ENCODE measurements at regions not wholly inside any gene's neighbourhood (a gene's known extent, or its start where the extent isn't known, plus 50 kb on each side); places are given as distances from the start of the nearest gene placed in this dataset.

GRCh38 chr12:84599539-84599938 is 313.1 kb downstream of the SLC6A15 start:
- H3K9me3 ChIP-seq (ENCODE audit: control insufficient read depth, insufficient read depth, low read length), result no peaks in the 10 kb centered on the region
- CTCF ChIA-PET, result no interaction called here
- H3K27me3 ChIP-seq (ENCODE audit: control insufficient read depth, insufficient read depth, low read length), result no peaks in the 10 kb centered on the region
- no peak for TF ChIP-seq CTCF (IDR thresholded peaks at IDR 0.05; ENCODE audit: low read depth, low read length)
- no peak overlapping the region for H3K4me3 ChIP-seq (ENCODE audit: low read depth, low read length)
- no peak for DNase-seq (ENCODE audit: low read depth, low spot score)
- H3K27ac ChIP-seq (ENCODE audit: low read depth, low read length), result no peak overlapping the region
- POLR2A ChIA-PET, result no interaction called here

DNA sequence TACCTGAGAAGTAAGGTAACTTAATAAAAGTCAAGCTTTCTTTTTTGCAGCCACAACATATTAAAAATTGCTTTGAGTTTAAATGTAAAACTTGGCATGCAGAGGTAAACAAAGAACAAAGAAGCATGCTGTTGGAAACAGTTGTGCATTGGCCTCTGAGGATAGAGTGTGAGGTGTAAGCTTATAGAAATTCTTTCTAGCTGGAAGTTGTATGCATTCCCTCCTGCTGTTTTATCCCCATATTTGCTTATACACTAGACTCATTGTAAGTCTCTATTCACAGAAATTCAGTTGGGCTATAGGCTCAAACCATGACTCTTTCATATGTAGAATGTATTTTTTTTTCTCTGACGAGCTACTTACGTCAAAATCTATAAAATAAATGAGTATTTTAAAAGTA is 316.3 kb downstream of the SLC6A15 start:
- TF ChIP-seq CTCF (IDR thresholded peaks at IDR 0.05; ENCODE audit: low read depth, low read length), result no peak
- H3K4me3 ChIP-seq (ENCODE audit: low read depth, low read length), result no peak overlapping the region
- no peak for DNase-seq (ENCODE audit: low read depth, low spot score)
- no peaks in the 10 kb centered on the region for H3K27me3 ChIP-seq (ENCODE audit: control insufficient read depth, insufficient read depth, low read length)
- H3K9me3 ChIP-seq (ENCODE audit: control insufficient read depth, insufficient read depth, low read length), result no peaks in the 10 kb centered on the region
- ChIA-PET POLR2A (no interaction called here), CTCF (no interaction called here)
- H3K27ac ChIP-seq (ENCODE audit: low read depth, low read length), result no peak overlapping the region

DNA sequence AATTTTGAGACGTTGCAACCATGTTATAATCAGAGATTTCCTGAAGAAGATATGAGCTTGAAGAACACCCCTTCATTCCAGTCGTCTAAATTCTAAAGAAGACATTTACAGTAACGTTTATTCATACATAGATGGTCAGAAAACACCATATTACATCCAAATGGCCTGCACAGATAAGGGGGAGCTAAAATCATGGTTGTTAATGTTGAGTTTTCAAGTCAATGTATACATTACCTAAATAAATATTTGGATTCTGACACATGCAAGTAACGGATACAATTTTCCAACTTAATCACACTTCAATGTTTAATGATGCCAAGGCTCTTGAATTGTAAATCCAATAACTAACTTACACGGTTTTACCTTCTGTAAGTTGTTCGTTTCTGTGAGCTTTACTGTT is 318.4 kb downstream of the SLC6A15 start:
- DNase-seq (ENCODE audit: low read depth, low spot score), result no peak
- Histone ChIP-seq H3K9me3 (ENCODE audit: control insufficient read depth, insufficient read depth, low read length) (no peaks in the 10 kb centered on the region), H3K27ac (ENCODE audit: low read depth, low read length) (no peak overlapping the region), H3K27me3 (ENCODE audit: control insufficient read depth, insufficient read depth, low read length) (peaks cover 2% of the 10 kb centered on the region), H3K4me3 (ENCODE audit: low read depth, low read length) (no peak overlapping the region)
- ChIA-PET POLR2A (no interaction called here), CTCF (no interaction called here)
- TF ChIP-seq CTCF (IDR thresholded peaks at IDR 0.05; ENCODE audit: low read depth, low read length), result no peak

- Histone ChIP-seq H3K4me3 (ENCODE audit: low read depth, low read length) (no peak overlapping the region), H3K27me3 (ENCODE audit: control insufficient read depth, insufficient read depth, low read length) (peaks cover 2% of the 10 kb centered on the region), H3K27ac (ENCODE audit: low read depth, low read length) (no peak overlapping the region), H3K9me3 (ENCODE audit: control insufficient read depth, insufficient read depth, low read length) (no peaks in the 10 kb centered on the region)
- DNase-seq (ENCODE audit: low read depth, low spot score), result no peak
- TF ChIP-seq CTCF (IDR thresholded peaks at IDR 0.05; ENCODE audit: low read depth, low read length), result no peak
- ChIA-PET POLR2A (no interaction called here), CTCF (no interaction called here)
These were observed 326.7 kb downstream of the SLC6A15 start for GRCh38 chr12:84585776-84586395.

GRCh38 chr12:84572196-84572595 is 340.4 kb downstream of the SLC6A15 start:
- no peak for DNase-seq (ENCODE audit: low read depth, low spot score)
- no peaks in the 10 kb centered on the region for H3K27me3 ChIP-seq (ENCODE audit: control insufficient read depth, insufficient read depth, low read length)
- TF ChIP-seq CTCF (IDR thresholded peaks at IDR 0.05; ENCODE audit: low read depth, low read length), result no peak
- ChIA-PET CTCF (no interaction called here), POLR2A (no interaction called here)
- no peaks in the 10 kb centered on the region; the same call in 1 of the 2 replicates for H3K9me3 ChIP-seq (ENCODE audit: control insufficient read depth, insufficient read depth, low read length)
- no peak overlapping the region for H3K4me3 ChIP-seq (ENCODE audit: low read depth, low read length)
- no peak overlapping the region for H3K27ac ChIP-seq (ENCODE audit: low read depth, low read length)

Data from AG04450 (cell line).